ENCODE measurements at regions not wholly inside any gene's neighbourhood (a gene's known extent, or its start where the extent isn't known, plus 50 kb on each side); places are given as distances from the start of the nearest gene placed in this dataset.

DNA sequence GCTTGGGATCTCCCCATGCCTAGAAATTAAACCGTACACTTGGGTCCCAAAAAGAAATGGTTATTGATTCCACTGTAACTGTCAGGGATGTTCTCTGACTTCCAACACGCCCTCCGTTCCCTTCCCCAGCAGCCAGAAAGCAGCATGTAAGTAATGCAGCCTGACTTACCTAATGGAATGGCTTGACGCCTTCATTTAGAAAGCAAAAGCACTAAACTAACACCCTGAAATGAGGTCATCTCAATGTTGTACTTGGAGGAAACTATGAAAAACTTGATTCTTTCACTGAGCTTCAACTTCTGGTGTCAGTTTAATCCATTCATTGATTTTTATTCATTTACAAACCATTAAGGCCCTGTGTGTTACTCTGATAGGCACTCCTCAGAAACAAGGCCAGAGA is 110.8 kb upstream of the NOCT start:
- no peaks in the 10 kb centered on the region for H3K36me3 ChIP-seq (ENCODE audit: control insufficient read depth in 2 of 2, extremely low read depth in 1 of 2, insufficient read depth in 2 of 2, low read length in 2 of 2)
- TF ChIP-seq EZH2 (IDR thresholded peaks at IDR 0.05; ENCODE audit: borderline replicate concordance, low read depth, low read length, severe bottlenecking) (no peak), FOS (IDR thresholded peaks at IDR 0.05; ENCODE audit: borderline replicate concordance, insufficient read depth, low read length) (no peak), GATA2 (IDR thresholded peaks at IDR 0.05; ENCODE audit: insufficient read depth, insufficient read length, low read depth, low read length) (no peak), JUN (IDR thresholded peaks at IDR 0.05; ENCODE audit: borderline replicate concordance, insufficient read depth, insufficient read length, low read depth) (no peak), MAX (IDR thresholded peaks at IDR 0.05; ENCODE audit: insufficient read depth, insufficient read length) (no peak), POLR2A (IDR thresholded peaks at IDR 0.05; ENCODE audit: low read depth, low read length) (no peak), POLR2AphosphoS5 (IDR thresholded peaks at IDR 0.05; ENCODE audit: insufficient read depth, low read depth, low read length) (no peak), MYC (IDR thresholded peaks at IDR 0.05; ENCODE audit: low read depth, low read length) (no peak)
- TF ChIP-seq, protein P1, sequence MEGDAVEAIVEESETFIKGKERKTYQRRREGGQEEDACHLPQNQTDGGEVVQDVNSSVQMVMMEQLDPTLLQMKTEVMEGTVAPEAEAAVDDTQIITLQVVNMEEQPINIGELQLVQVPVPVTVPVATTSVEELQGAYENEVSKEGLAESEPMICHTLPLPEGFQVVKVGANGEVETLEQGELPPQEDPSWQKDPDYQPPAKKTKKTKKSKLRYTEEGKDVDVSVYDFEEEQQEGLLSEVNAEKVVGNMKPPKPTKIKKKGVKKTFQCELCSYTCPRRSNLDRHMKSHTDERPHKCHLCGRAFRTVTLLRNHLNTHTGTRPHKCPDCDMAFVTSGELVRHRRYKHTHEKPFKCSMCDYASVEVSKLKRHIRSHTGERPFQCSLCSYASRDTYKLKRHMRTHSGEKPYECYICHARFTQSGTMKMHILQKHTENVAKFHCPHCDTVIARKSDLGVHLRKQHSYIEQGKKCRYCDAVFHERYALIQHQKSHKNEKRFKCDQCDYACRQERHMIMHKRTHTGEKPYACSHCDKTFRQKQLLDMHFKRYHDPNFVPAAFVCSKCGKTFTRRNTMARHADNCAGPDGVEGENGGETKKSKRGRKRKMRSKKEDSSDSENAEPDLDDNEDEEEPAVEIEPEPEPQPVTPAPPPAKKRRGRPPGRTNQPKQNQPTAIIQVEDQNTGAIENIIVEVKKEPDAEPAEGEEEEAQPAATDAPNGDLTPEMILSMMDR (IDR thresholded peaks at IDR 0.05; ENCODE audit: extremely low read depth in 1 of 2, insufficient read depth in 1 of 2, low read depth in 1 of 2, low read length in 2 of 2), result no peak
- ChIA-PET POLR2A (no interaction called here), CTCF (interaction anchor here (1.9 kb wide), 1 partner anchor 34 kb away, joined by 6 read pairs; no protein-coding TSS in a partner anchor)
- intact Hi-C loops (cut with micrococcal nuclease), result no loop called here
- no peaks in the 10 kb centered on the region for H4K20me1 ChIP-seq (replicated peaks; ENCODE audit: control insufficient read depth, extremely low read depth, insufficient read depth, low read length)
- H3K79me2 ChIP-seq (ENCODE audit: control insufficient read depth, insufficient read depth, low read length), result no peaks in the 10 kb centered on the region
- DNase-seq (ENCODE audit: low read depth, low spot score) (no peak), FAIRE-seq (no peak)
- H3K4me2 ChIP-seq (ENCODE audit: insufficient read depth, low read length), result no peak overlapping the region
- no peaks in the 10 kb centered on the region for H3K9me1 ChIP-seq (replicated peaks; ENCODE audit: control insufficient read depth, extremely low read depth, insufficient read depth, low read length)
- no peak overlapping the region for H3K27ac ChIP-seq (ENCODE audit: insufficient read depth, low read depth, low read length)
- H3K27me3 ChIP-seq (ENCODE audit: control insufficient read depth in 2 of 2, insufficient read depth in 2 of 2, low read length in 2 of 2), result no peaks in the 10 kb centered on the region
- H3K4me1 ChIP-seq (ENCODE audit: control insufficient read depth, extremely low read depth, insufficient read depth, low read length), result no peaks in the 10 kb centered on the region
- no peak overlapping the region for H3K9ac ChIP-seq (replicated peaks; ENCODE audit: extremely low read depth, insufficient read depth, low read length)
- dilution Hi-C loops (cut with MboI; ENCODE audit: extremely low pct_ligation_motif_present, low sequenced_read_pairs), result no loop called here
- no peak overlapping the region for H2AFZ ChIP-seq (ENCODE audit: low read depth, low read length)
- H3K4me3 ChIP-seq (replicated peaks in 1 of 3; ENCODE audit: insufficient read depth in 1 of 3, low read depth in 1 of 3, low read length in 3 of 3), result no peak overlapping the region
- BruUV-seq (replicated peaks), result no TSS peak
- no peaks in the 10 kb centered on the region for H3K9me3 ChIP-seq (replicated peaks; ENCODE audit: control insufficient read depth, insufficient read depth, low read length)
